GM12878 (cell line): ENCODE measurements at regions not wholly inside any gene's neighbourhood (a gene's known extent, or its start where the extent isn't known, plus 50 kb on each side); places are given as distances from the start of the nearest gene placed in this dataset.

Source experiments
- ATAC-seq: fragments of 200-7000 bp; cut with Tn5 transposase; 3 replicates; pipeline ENCODE4 v1.9.1; 2020; ENCODE audit warnings: mild to moderate bottlenecking, moderate library complexity
- BruUV-seq: library from RNA; stranded (reverse); fragments of 400-500 nt; replicated peaks from 2 replicates; lab custom pipeline; 2021; lab: Mats Ljungman, UMichigan
- CTCF ChIA-PET: fragments of 300-600 bp; sonication (Branson Sonifier 250); formaldehyde crosslinking; extraction: SDS; loops from one replicate; lab custom pipeline; 2021; ENCODE audit warnings: inconsistent platforms; lab: Yijun Ruan, JAX
- POLR2A ChIA-PET: fragments of 350-600 bp; formaldehyde crosslinking; extraction: SDS; loops from one replicate; lab custom pipeline; 2021; ENCODE audit warnings: inconsistent platforms; lab: Charles Lee
- RAD21 ChIA-PET: fragments of 300-600 bp; sonication (Branson Sonifier 250); formaldehyde crosslinking; loops from one replicate; lab custom pipeline; 2023; ENCODE audit warnings: antibody characterized with exemption; ENCODE audit not compliant: unreplicated experiment; lab: Charles Lee
- SMC1A ChIA-PET: fragments of 300-600 bp; sonication (Branson Sonifier 250); formaldehyde crosslinking; loops from one replicate; lab custom pipeline; 2023; ENCODE audit not compliant: unreplicated experiment, uncharacterized antibody; lab: Charles Lee
- DNase-seq: peaks from one replicate; pipeline ENCODE4 v3.0.0-alpha.2; 2011; ENCODE audit warnings: low read depth, low spot score
- FAIRE-seq: peaks from 3 replicates; lab custom pipeline; 2011; peaks lifted over from hg19 to GRCh38; lab: Jason Lieb, UNC
- H2AFZ ChIP-seq: 2 replicates; pipeline ENCODE4 v1.6.0; 2011; ENCODE audit warnings: low read depth, low read length, control low read depth; ENCODE audit not compliant: control insufficient read depth
- H3K27ac ChIP-seq: 2 replicates; pipeline ENCODE4 v1.5.1; 2011; ENCODE audit warnings: control low read depth; ENCODE audit not compliant: control insufficient read depth, insufficient read depth
- H3K27me3 ChIP-seq, 2 experiments: replicated peaks in 1 of 2; 2 replicates each; pipeline versions ENCODE4 v1.6.0 to v1.6.1; 2011; ENCODE audit warnings: low read length in 1 of 2; ENCODE audit not compliant: control insufficient read depth in 2 of 2, insufficient read depth in 2 of 2
- H3K36me3 ChIP-seq, 2 experiments: 2 replicates each; pipeline ENCODE4 v1.5.1; 2011; ENCODE audit warnings: low read length in 1 of 2; ENCODE audit not compliant: control insufficient read depth in 2 of 2, insufficient read depth in 2 of 2
- H3K4me1 ChIP-seq: 2 replicates; pipeline ENCODE4 v1.6.1; 2011; ENCODE audit warnings: mild to moderate bottlenecking, low read length, moderate library complexity, mixed read lengths; ENCODE audit not compliant: control insufficient read depth, insufficient read depth
- H3K4me2 ChIP-seq: 2 replicates; pipeline ENCODE4 v1.6.0; 2011; ENCODE audit warnings: control low read depth; ENCODE audit not compliant: control insufficient read depth, insufficient read depth
- H3K4me3 ChIP-seq: fragments of 200-600 bp; sonication (generic); 2 replicates; pipeline ENCODE4 v1.5.1; 2016
- H3K79me2 ChIP-seq: 2 replicates; pipeline ENCODE4 v1.6.0; 2011; ENCODE audit warnings: low read length; ENCODE audit not compliant: control insufficient read depth, insufficient read depth
- H3K9ac ChIP-seq: 2 replicates; pipeline ENCODE4 v1.8.0; 2011; ENCODE audit warnings: low read length, control low read depth, mixed read lengths; ENCODE audit not compliant: control insufficient read depth, insufficient read depth
- H3K9me3 ChIP-seq: replicated peaks from 3 replicates; pipeline ENCODE4 v1.5.1; 2011; ENCODE audit warnings: mild to moderate bottlenecking, low read length; ENCODE audit not compliant: control insufficient read depth, insufficient read depth
- H4K20me1 ChIP-seq: 2 replicates; pipeline ENCODE4 v1.6.0; 2011; ENCODE audit not compliant: control insufficient read depth, insufficient read depth
- ATF7 ChIP-seq: fragments of 450-650 bp; IDR thresholded peaks from 2 replicates; pipeline ENCODE4 v1.6.1; 2016; ENCODE audit warnings: low read depth, mild to moderate bottlenecking
- E2F8 ChIP-seq: fragments of 450-650 bp; IDR thresholded peaks from 2 replicates; pipeline ENCODE4 v1.6.1; 2018; ENCODE audit warnings: mild to moderate bottlenecking, low read depth, moderate library complexity; ENCODE audit not compliant: partially characterized antibody
- EED ChIP-seq: sonication (generic); IDR thresholded peaks from 2 replicates; pipeline ENCODE4 v1.6.1; 2016; ENCODE audit warnings: antibody characterized with exemption, low read depth
- ETV6 ChIP-seq, 2 experiments: fragments of 450-650 bp in 1 of 2; IDR thresholded peaks in 1 of 2; conservative IDR thresholded peaks in 1 of 2; 2 replicates each; pipeline ENCODE4 v1.6.1; 2014; ENCODE audit warnings: antibody characterized with exemption in 1 of 2, borderline replicate concordance in 1 of 2, low read depth in 1 of 2, mild to moderate bottlenecking in 1 of 2, moderate library complexity in 1 of 2
- HDAC2 ChIP-seq: fragments of 200-600 bp; sonication (generic); IDR thresholded peaks from 2 replicates; pipeline ENCODE4 v1.6.1; 2017
- MAX ChIP-seq: IDR thresholded peaks from 2 replicates; pipeline ENCODE4 v1.6.1; 2012; ENCODE audit warnings: low read depth, low read length, improper control_type of control experiment
- NFYA ChIP-seq: IDR thresholded peaks from 2 replicates; pipeline ENCODE4 v1.6.1; 2011; ENCODE audit warnings: low read depth, mild to moderate bottlenecking, low read length, improper control_type of control experiment, borderline replicate concordance
- POLR2A ChIP-seq: IDR thresholded peaks from 2 replicates; pipeline ENCODE4 v1.6.1; 2011; ENCODE audit warnings: low read depth, mild to moderate bottlenecking, low read length
- SRF ChIP-seq, 2 experiments: IDR thresholded peaks; 2 replicates each; pipeline ENCODE4 v1.6.1; 2011; ENCODE audit warnings: low read depth in 2 of 2, low read length in 2 of 2, mild to moderate bottlenecking in 1 of 2, moderate library complexity in 1 of 2
- TCF3 ChIP-seq: IDR thresholded peaks from 2 replicates; pipeline ENCODE4 v1.6.1; 2012; ENCODE audit warnings: low read depth, mild to moderate bottlenecking, low read length, borderline replicate concordance; ENCODE audit not compliant: insufficient read depth
- YBX1 ChIP-seq: fragments of 450-650 bp; IDR thresholded peaks from 2 replicates; pipeline ENCODE4 v1.6.1; 2016; ENCODE audit warnings: antibody characterized with exemption
- ZBTB33 ChIP-seq: fragments of 450-650 bp; IDR thresholded peaks from 2 replicates; pipeline ENCODE4 v1.6.1; 2017; ENCODE audit warnings: mild to moderate bottlenecking
- WGBS: methylation state at CpG from one replicate; pipeline ENCODE4 v1.1.6; 2016; ENCODE audit warnings: low lambda C conversion rate; ENCODE audit not compliant: insufficient replicate concordance, insufficient coverage; ENCODE audit errors: missing lambda C conversion rate; 5-methylcytosine and 5-hydroxymethylcytosine counted together
- in situ Hi-C: fragments of 300-500 bp; cut with MboI; formaldehyde crosslinking; loops from 9 replicates; pipeline ENCODE4 v1.14.3; 2018; ENCODE audit warnings: mixed read lengths
- intact Hi-C: fragments of 100-400 bp; cut with micrococcal nuclease; formaldehyde crosslinking; loops from one replicate; pipeline ENCODE4 v1.14.2; 2022; ENCODE audit not compliant: unreplicated experiment

GRCh38 chr4:174135936-174136406, 147.5 kb downstream of the FBXO8 start:
- no peak overlapping the region for H3K27ac ChIP-seq
- BruUV-seq: no TSS peak
- FAIRE-seq: no peak

More at GRCh38 chr4:174135936-174136406, 147.5 kb downstream of the FBXO8 start:
- H3K4me1 ChIP-seq: no peaks in the 10 kb centered on the region
- ChIA-PET SMC1A (no interaction called here), CTCF (interaction anchor here (1.9 kb wide), 1 partner anchor 16 kb away, joined by 8 read pairs; no protein-coding TSS in a partner anchor), POLR2A (no interaction called here), RAD21 (interaction anchor here (1.4 kb wide), 1 partner anchor 12 kb away, joined by 3 read pairs; no protein-coding TSS in a partner anchor)
- no peaks in the 10 kb centered on the region for H3K36me3 ChIP-seq
- H3K4me2 ChIP-seq: no peak overlapping the region
- H3K9ac ChIP-seq: no peak overlapping the region
- no peak overlapping the region for H2AFZ ChIP-seq
- no peak for ATAC-seq
- no peaks in the 10 kb centered on the region for H3K27me3 ChIP-seq
- intact Hi-C loops: no loop called here
- in situ Hi-C loops: no loop called here
- H3K9me3 ChIP-seq: no peaks in the 10 kb centered on the region
- no peaks in the 10 kb centered on the region for H3K79me2 ChIP-seq
- no peak for DNase-seq
- TF ChIP-seq TCF3 (no peak), ATF7 (no peak), ZBTB33 (no peak), POLR2A (no peak), NFYA (no peak), YBX1 (no peak), HDAC2 (no peak), EED (no peak), ETV6 (conservative IDR thresholded peaks at IDR 0.05 in 1 of 2, IDR thresholded peaks at IDR 0.05 in 1 of 2; ENCODE audit: borderline replicate concordance in 1 of 2, low read depth in 1 of 2) (no peak), SRF (IDR thresholded peaks at IDR 0.05; ENCODE audit: low read depth in 2 of 2, low read length in 2 of 2) (no peak), E2F8 (no peak), MAX (no peak)
- no peak overlapping the region for H3K4me3 ChIP-seq
- no peaks in the 10 kb centered on the region for H4K20me1 ChIP-seq
- 29% methylated on average over 12 of the region's 12 CpGs for WGBS
